IMR-90 (cell line): ENCODE measurements at regions not wholly inside any gene's neighbourhood (a gene's known extent, or its start where the extent isn't known, plus 50 kb on each side); places are given as distances from the start of the nearest gene placed in this dataset.

Source experiments
- ATAC-seq: fragments of 200-7000 bp; cut with Tn5 transposase; 2 replicates; pipeline ENCODE4 v1.9.1; 2020; ENCODE audit warnings: low read depth, mild to moderate bottlenecking, moderate library complexity
- BruUV-seq: library from RNA; stranded (reverse); fragments of 400-500 nt; replicated peaks from 2 replicates; lab custom pipeline; 2021; lab: Mats Ljungman, UMichigan
- CTCF ChIA-PET: fragments of 300-600 bp; formaldehyde crosslinking; extraction: SDS; loops from one replicate; lab custom pipeline; 2021; ENCODE audit warnings: antibody characterized with exemption; lab: Yijun Ruan, JAX
- POLR2A ChIA-PET: fragments of 300-600 bp; sonication (Branson Sonifier 250); formaldehyde crosslinking; loops from one replicate; lab custom pipeline; 2022; ENCODE audit warnings: antibody characterized with exemption; ENCODE audit not compliant: unreplicated experiment; lab: Charles Lee
- DNase-seq: peaks from one replicate; pipeline ENCODE4 v3.0.0; 2013
- H2AFZ ChIP-seq: replicated peaks from 2 replicates; pipeline ENCODE3; 2013; ENCODE audit warnings: low read length, mild to moderate bottlenecking; ENCODE audit not compliant: poor library complexity
- H2AK5ac ChIP-seq: 2 replicates; pipeline ENCODE4 v1.6.1; 2013; ENCODE audit warnings: low read depth, low read length, inconsistent platforms
- H2AK9ac ChIP-seq: replicated peaks from 2 replicates; pipeline ENCODE3; 2013; ENCODE audit warnings: mild to moderate bottlenecking, low read depth, low read length, moderate library complexity; ENCODE audit not compliant: poor library complexity
- H2BK120ac ChIP-seq: 2 replicates; pipeline ENCODE4 v1.6.1; 2013; ENCODE audit warnings: low read depth, low read length, inconsistent platforms
- H2BK15ac ChIP-seq: 3 replicates; pipeline ENCODE4 v1.6.1; 2013; ENCODE audit warnings: low read depth, low read length, inconsistent platforms
- H2BK20ac ChIP-seq: 2 replicates; pipeline ENCODE4 v1.6.1; 2013; ENCODE audit warnings: low read depth, mild to moderate bottlenecking, inconsistent platforms, low read length, moderate library complexity
- H2BK5ac ChIP-seq: 2 replicates; pipeline ENCODE4 v1.6.1; 2013; ENCODE audit warnings: mild to moderate bottlenecking, low read depth, low read length, inconsistent platforms; ENCODE audit not compliant: poor library complexity, severe bottlenecking
- H3K14ac ChIP-seq: replicated peaks from 2 replicates; pipeline ENCODE4 v1.6.1; 2013; ENCODE audit warnings: low read depth, low read length, inconsistent platforms
- H3K18ac ChIP-seq: 2 replicates; pipeline ENCODE4 v1.6.1; 2013; ENCODE audit warnings: low read depth, low read length, control low read depth
- H3K23ac ChIP-seq: 2 replicates; pipeline ENCODE4 v1.6.1; 2013; ENCODE audit warnings: low read depth, low read length, inconsistent platforms
- H3K27ac ChIP-seq: 2 replicates; pipeline ENCODE4 v1.5.1; 2013; ENCODE audit warnings: mild to moderate bottlenecking, control low read depth, low read length; ENCODE audit not compliant: insufficient read depth
- H3K27me3 ChIP-seq: 2 replicates; pipeline ENCODE4 v1.6.1; 2013; ENCODE audit warnings: low read length; ENCODE audit not compliant: control insufficient read depth, insufficient read depth
- H3K36me3 ChIP-seq: 2 replicates; pipeline ENCODE4 v1.6.1; 2013; ENCODE audit warnings: low read length, mixed read lengths; ENCODE audit not compliant: control insufficient read depth, insufficient read depth
- H3K4ac ChIP-seq: 2 replicates; pipeline ENCODE4 v1.6.1; 2013; ENCODE audit warnings: low read depth, low read length, inconsistent platforms
- H3K4me1 ChIP-seq: 2 replicates; pipeline ENCODE4 v1.6.1; 2013; ENCODE audit warnings: low read length, mixed read lengths; ENCODE audit not compliant: control insufficient read depth, insufficient read depth
- H3K4me2 ChIP-seq: 2 replicates; pipeline ENCODE4 v1.6.1; 2013; ENCODE audit warnings: low read depth, mild to moderate bottlenecking, control low read depth, low read length, moderate library complexity
- H3K4me3 ChIP-seq: 2 replicates; pipeline ENCODE4 v1.5.1; 2013; ENCODE audit warnings: low read depth, mild to moderate bottlenecking, control low read depth, low read length, moderate library complexity; ENCODE audit not compliant: insufficient read depth
- H3K56ac ChIP-seq: 2 replicates; pipeline ENCODE4 v1.6.1; 2013; ENCODE audit warnings: low read length, inconsistent platforms; ENCODE audit not compliant: insufficient read depth; ENCODE audit errors: extremely low read depth
- H3K79me1 ChIP-seq, 2 experiments: 2 replicates each; pipeline ENCODE4 v1.6.1; 2013; ENCODE audit warnings: low read length in 2 of 2, inconsistent platforms in 1 of 2, low read depth in 1 of 2
- H3K9ac ChIP-seq: 2 replicates; pipeline ENCODE4 v1.6.1; 2013; ENCODE audit warnings: low read depth, low read length, control low read depth
- H3K9me1 ChIP-seq: 2 replicates; pipeline ENCODE4 v1.6.1; 2013; ENCODE audit warnings: low read length, inconsistent platforms; ENCODE audit not compliant: insufficient read depth
- H3K9me3 ChIP-seq: 2 replicates; pipeline ENCODE4 v1.6.1; 2013; ENCODE audit warnings: low read length; ENCODE audit not compliant: control insufficient read depth, insufficient read depth
- H4K20me1 ChIP-seq: 2 replicates; pipeline ENCODE4 v1.6.1; 2013; ENCODE audit warnings: low read length, inconsistent platforms; ENCODE audit not compliant: insufficient read depth
- H4K5ac ChIP-seq: 2 replicates; pipeline ENCODE4 v1.6.1; 2013; ENCODE audit warnings: mild to moderate bottlenecking, low read depth, low read length, control low read depth
- H4K8ac ChIP-seq, 2 experiments: 2 replicates each; pipeline ENCODE4 v1.6.1; 2013; ENCODE audit warnings: low read depth in 2 of 2, low read length in 2 of 2, control low read depth in 1 of 2, inconsistent platforms in 1 of 2
- H4K91ac ChIP-seq: 2 replicates; pipeline ENCODE4 v1.6.1; 2013; ENCODE audit warnings: low read depth, low read length, inconsistent platforms; ENCODE audit not compliant: insufficient read depth
- CHD1 ChIP-seq: IDR thresholded peaks from 2 replicates; pipeline ENCODE4 v1.6.1; 2012; ENCODE audit warnings: low read depth, low read length, improper control_type of control experiment
- MXI1 ChIP-seq: IDR thresholded peaks from 2 replicates; pipeline ENCODE4 v1.6.1; 2012; ENCODE audit warnings: low read depth, mild to moderate bottlenecking, low read length, moderate library complexity, borderline replicate concordance
- POLR2A ChIP-seq: IDR thresholded peaks from 2 replicates; pipeline ENCODE4 v1.6.1; 2012; ENCODE audit warnings: mild to moderate bottlenecking, low read depth, low read length
- USF2 ChIP-seq: fragments of 150-350 bp; IDR thresholded peaks from 2 replicates; pipeline ENCODE4 v1.6.1; 2017; ENCODE audit warnings: mild to moderate bottlenecking, antibody characterized with exemption, low read length, low read depth
- WGBS, 2 experiments: methylation state at CpG; one replicate each; pipeline versions ENCODE4 v1.1.5 to v1.1.7; 2013; ENCODE audit warnings: missing lambda C conversion rate in 2 of 2; ENCODE audit not compliant: insufficient read length in 1 of 2; ENCODE audit errors: extremely low coverage in 2 of 2; 5-methylcytosine and 5-hydroxymethylcytosine counted together
- dilution Hi-C: fragments of 300-500 bp; cut with HindIII; formaldehyde crosslinking; loops from one replicate; pipeline ENCODE4 v1.14.3; 2018; ENCODE audit warnings: low sequenced_read_pairs; ENCODE audit not compliant: unreplicated experiment
- in situ Hi-C: fragments of 300-500 bp; cut with MboI; formaldehyde crosslinking; loops from 3 replicates; pipeline ENCODE4 v1.14.3; 2019; ENCODE audit warnings: low sequenced_read_pairs, inconsistent platforms, mixed read lengths
- intact Hi-C: fragments of 100-400 bp; cut with micrococcal nuclease; formaldehyde crosslinking; loops from 2 replicates; pipeline ENCODE4 v1.10.0; 2022

- Histone ChIP-seq H2BK5ac (peak overlapping the region; percentile 97), H3K4me1 (peaks cover 45% of the 10 kb centered on the region), H4K8ac (peak overlapping the region; percentile 49 to 92), H3K4ac (peak overlapping the region; percentile 99), H3K4me2 (peak overlapping the region; percentile 58), H3K9me3 (no peaks in the 10 kb centered on the region), H3K9ac (peak overlapping the region; percentile 8; the same call in 1 of the 2 replicates), H3K56ac (peak overlapping the region; percentile 88), H4K91ac (peak overlapping the region; percentile 99), H3K14ac (peak overlapping the region; percentile 95), H3K27ac (peak overlapping the region; percentile 99), H2BK20ac (peak overlapping the region; percentile 99), H3K79me1 (peaks cover 0 to 24% of the 10 kb centered on the region in 2 experiments; a peak in 2 of 4 replicates), H2AK9ac (peak overlapping the region; percentile 97), H3K9me1 (peaks cover 52% of the 10 kb centered on the region), H3K18ac (peak overlapping the region; percentile 98), H2BK15ac (peak overlapping the region; percentile 87; the same call in 2 of the 3 replicates), H2AFZ (peak overlapping the region; percentile 1), H3K27me3 (no peaks in the 10 kb centered on the region), H3K23ac (peak overlapping the region; percentile 93), H2BK120ac (peak overlapping the region; percentile 98), H3K36me3 (no peaks in the 10 kb centered on the region), H3K4me3 (no peak overlapping the region), H4K5ac (peak overlapping the region; percentile 97), H4K20me1 (no peaks in the 10 kb centered on the region), H2AK5ac (peak overlapping the region; percentile 99)
- BruUV-seq = no TSS peak
- ATAC-seq (no peak), DNase-seq (peak; percentile 32)
- in situ Hi-C loops (no loop called here), intact Hi-C loops (loop anchor here (2.0 to 5.0 kb wide), 2 partner anchors 49 to 105 kb away; no protein-coding TSS in a partner anchor), dilution Hi-C loops (no loop called here)
- TF ChIP-seq CHD1 (no peak), USF2 (no peak), MXI1 (no peak), POLR2A (no peak)
- WGBS, 2 experiments = no CpG with 5 or more reads among the region's 4 CpGs
- CTCF ChIA-PET = interaction anchor here (0.9 to 1.0 kb wide), 2 partner anchors 56 to 62 kb away, joined by 3 read pairs; no protein-coding TSS in a partner anchor
- POLR2A ChIA-PET = interaction anchor here (0.7 kb wide), 1 partner anchor 48 kb away, joined by 3 read pairs; no protein-coding TSS in a partner anchor
Measured at GRCh38 chr5:135138116-135138850, 104.3 kb upstream of the PITX1 start.
